ENCODE measurements at regions not wholly inside any gene's neighbourhood (a gene's known extent, or its start where the extent isn't known, plus 50 kb on each side); places are given as distances from the start of the nearest gene placed in this dataset.

DNA sequence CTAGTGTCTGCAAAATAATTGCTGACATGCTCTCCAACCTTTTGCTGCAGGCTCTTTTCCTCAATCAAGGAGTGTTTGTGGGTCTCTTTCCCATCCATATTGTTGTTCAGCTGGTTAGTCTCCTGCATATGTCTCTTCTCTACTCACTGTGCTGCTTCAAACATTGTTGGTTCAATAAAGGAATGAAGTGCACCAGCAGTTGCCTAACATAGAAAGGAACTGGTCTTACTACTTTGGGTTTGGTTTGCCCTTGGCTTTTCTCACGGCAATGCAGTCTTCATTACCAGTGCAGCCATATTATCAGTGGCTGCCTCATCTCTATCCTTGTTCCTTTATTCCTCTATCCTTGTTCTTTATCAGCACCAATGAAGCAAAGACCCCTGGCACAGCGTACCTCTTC, 169.7 kb upstream of the TPK1 start:
- TF ChIP-seq, protein P1, sequence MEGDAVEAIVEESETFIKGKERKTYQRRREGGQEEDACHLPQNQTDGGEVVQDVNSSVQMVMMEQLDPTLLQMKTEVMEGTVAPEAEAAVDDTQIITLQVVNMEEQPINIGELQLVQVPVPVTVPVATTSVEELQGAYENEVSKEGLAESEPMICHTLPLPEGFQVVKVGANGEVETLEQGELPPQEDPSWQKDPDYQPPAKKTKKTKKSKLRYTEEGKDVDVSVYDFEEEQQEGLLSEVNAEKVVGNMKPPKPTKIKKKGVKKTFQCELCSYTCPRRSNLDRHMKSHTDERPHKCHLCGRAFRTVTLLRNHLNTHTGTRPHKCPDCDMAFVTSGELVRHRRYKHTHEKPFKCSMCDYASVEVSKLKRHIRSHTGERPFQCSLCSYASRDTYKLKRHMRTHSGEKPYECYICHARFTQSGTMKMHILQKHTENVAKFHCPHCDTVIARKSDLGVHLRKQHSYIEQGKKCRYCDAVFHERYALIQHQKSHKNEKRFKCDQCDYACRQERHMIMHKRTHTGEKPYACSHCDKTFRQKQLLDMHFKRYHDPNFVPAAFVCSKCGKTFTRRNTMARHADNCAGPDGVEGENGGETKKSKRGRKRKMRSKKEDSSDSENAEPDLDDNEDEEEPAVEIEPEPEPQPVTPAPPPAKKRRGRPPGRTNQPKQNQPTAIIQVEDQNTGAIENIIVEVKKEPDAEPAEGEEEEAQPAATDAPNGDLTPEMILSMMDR (IDR thresholded peaks at IDR 0.05; ENCODE audit: low read depth, low read length), result no peak
- TF ChIP-seq EZH2phosphoT487 (IDR thresholded peaks at IDR 0.05; ENCODE audit: low read depth), result no peak
